ENCODE measurements at regions not wholly inside any gene's neighbourhood (a gene's known extent, or its start where the extent isn't known, plus 50 kb on each side); places are given as distances from the start of the nearest gene placed in this dataset.

- intact Hi-C loops (cut with micrococcal nuclease; ENCODE audit: unreplicated experiment) = loop anchor here (5.0 kb wide), 1 partner anchor 337 kb away; no protein-coding TSS in a partner anchor
Measured at GRCh38 chr9:89939626-89940292, 334.9 kb downstream of the GADD45G start.

GRCh38 chr9:89940625-89941024, 335.8 kb downstream of the GADD45G start:
- H3K4me2 ChIP-seq (ENCODE audit: low read length) = no peak overlapping the region
- H3K4me1 ChIP-seq (ENCODE audit: insufficient read depth, low read length, poor library complexity, severe bottlenecking) = no peaks in the 10 kb centered on the region
- H3K9me2 ChIP-seq (ENCODE audit: insufficient read depth, low read length) = no peaks in the 10 kb centered on the region
- H2AFZ ChIP-seq (ENCODE audit: low read length) = no peak overlapping the region
- intact Hi-C loops (cut with micrococcal nuclease; ENCODE audit: unreplicated experiment) = no loop called here
- POLR2A ChIA-PET = interaction anchor here (1.4 kb wide), 1 partner anchor 29 kb away, joined by 4 read pairs; no protein-coding TSS in a partner anchor
- BruUV-seq (replicated peaks) = no TSS peak
- H3K79me2 ChIP-seq (ENCODE audit: insufficient read depth, low read depth, low read length) = no peaks in the 10 kb centered on the region
- H3K9me3 ChIP-seq (ENCODE audit: low read length) = no peaks in the 10 kb centered on the region
- no peaks in the 10 kb centered on the region for H3K36me3 ChIP-seq (ENCODE audit: insufficient read depth, low read length)
- CTCF ChIA-PET (ENCODE audit: unreplicated experiment) = no interaction called here
- no peak for DNase-seq (ENCODE audit: low spot score)
- H4K20me1 ChIP-seq (ENCODE audit: insufficient read depth, low read length) = no peaks in the 10 kb centered on the region
- H3K27ac ChIP-seq (ENCODE audit: low read depth, low read length, poor library complexity, severe bottlenecking) = no peak overlapping the region
- no peak overlapping the region for H3K4me3 ChIP-seq (ENCODE audit: low read depth, low read length, poor library complexity, severe bottlenecking)
- TF ChIP-seq CTCF (conservative IDR thresholded peaks at IDR 0.05; ENCODE audit: low read length) (no peak), EZH2phosphoT487 (IDR thresholded peaks at IDR 0.05; ENCODE audit: borderline replicate concordance, low read depth, low read length) (no peak)

More at GRCh38 chr9:89939626-89940292, 334.9 kb downstream of the GADD45G start:
- no peak overlapping the region for H3K4me3 ChIP-seq (ENCODE audit: low read depth, low read length, poor library complexity, severe bottlenecking)
- no peaks in the 10 kb centered on the region for H3K9me3 ChIP-seq (ENCODE audit: low read length)
- DNase-seq (ENCODE audit: low spot score) = no peak
- CTCF ChIA-PET (ENCODE audit: unreplicated experiment) = no interaction called here
- BruUV-seq (replicated peaks) = no TSS peak
- no peaks in the 10 kb centered on the region for H3K36me3 ChIP-seq (ENCODE audit: insufficient read depth, low read length)
- H3K9me2 ChIP-seq (ENCODE audit: insufficient read depth, low read length) = no peaks in the 10 kb centered on the region
- no peak overlapping the region for H3K4me2 ChIP-seq (ENCODE audit: low read length)
- POLR2A ChIA-PET = interaction anchor here (1.4 kb wide), 1 partner anchor 29 kb away, joined by 4 read pairs; no protein-coding TSS in a partner anchor
- no peaks in the 10 kb centered on the region for H4K20me1 ChIP-seq (ENCODE audit: insufficient read depth, low read length)
- H3K4me1 ChIP-seq (ENCODE audit: insufficient read depth, low read length, poor library complexity, severe bottlenecking) = no peaks in the 10 kb centered on the region
- no peak overlapping the region for H3K27ac ChIP-seq (ENCODE audit: low read depth, low read length, poor library complexity, severe bottlenecking)
- TF ChIP-seq EZH2phosphoT487 (IDR thresholded peaks at IDR 0.05; ENCODE audit: borderline replicate concordance, low read depth, low read length) = no peak
- H3K79me2 ChIP-seq (ENCODE audit: insufficient read depth, low read depth, low read length) = no peaks in the 10 kb centered on the region
- H2AFZ ChIP-seq (ENCODE audit: low read length) = no peak overlapping the region

- Histone ChIP-seq H3K9me2 (ENCODE audit: insufficient read depth, low read length) (no peaks in the 10 kb centered on the region), H3K79me2 (ENCODE audit: insufficient read depth, low read depth, low read length) (no peaks in the 10 kb centered on the region), H4K20me1 (ENCODE audit: insufficient read depth, low read length) (no peaks in the 10 kb centered on the region), H3K36me3 (ENCODE audit: insufficient read depth, low read length) (no peaks in the 10 kb centered on the region), H3K27ac (ENCODE audit: low read depth, low read length, poor library complexity, severe bottlenecking) (no peak overlapping the region), H3K4me2 (ENCODE audit: low read length) (no peak overlapping the region), H3K4me3 (ENCODE audit: low read depth, low read length, poor library complexity, severe bottlenecking) (no peak overlapping the region), H3K4me1 (ENCODE audit: insufficient read depth, low read length, poor library complexity, severe bottlenecking) (no peaks in the 10 kb centered on the region), H2AFZ (ENCODE audit: low read length) (no peak overlapping the region), H3K9me3 (ENCODE audit: low read length) (no peaks in the 10 kb centered on the region)
- ChIA-PET POLR2A (no interaction called here), CTCF (ENCODE audit: unreplicated experiment) (no interaction called here)
- BruUV-seq (replicated peaks) = no TSS peak
- intact Hi-C loops (cut with micrococcal nuclease; ENCODE audit: unreplicated experiment) = no loop called here
- DNase-seq (ENCODE audit: low spot score) = no peak
- no peak for TF ChIP-seq CTCF (conservative IDR thresholded peaks at IDR 0.05; ENCODE audit: low read length)
- TF ChIP-seq EZH2phosphoT487 (IDR thresholded peaks at IDR 0.05; ENCODE audit: borderline replicate concordance, low read depth, low read length) = no peak
Measured at GRCh38 chr9:89941875-89942274, 337.1 kb downstream of the GADD45G start.

All from OCI-LY7 (cell line).